Trophoblast cell (in vitro differentiated cells and primary cell): ENCODE measurements at regions not wholly inside any gene's neighbourhood (a gene's known extent, or its start where the extent isn't known, plus 50 kb on each side); places are given as distances from the start of the nearest gene placed in this dataset.

ENCODE experiments used
- DNase-seq, 2 donors: peaks; one replicate each; pipeline ENCODE4 v3.0.0-alpha.2; 2016
- H2AFZ ChIP-seq: 2 replicates; pipeline ENCODE4 v1.6.1; 2013; ENCODE audit warnings: low read length, moderate library complexity, mild to moderate bottlenecking; ENCODE audit not compliant: insufficient read depth, poor library complexity
- H2AK5ac ChIP-seq: 2 replicates; pipeline ENCODE4 v1.6.1; 2013; ENCODE audit warnings: mild to moderate bottlenecking, low read length
- H2BK120ac ChIP-seq: 2 replicates; pipeline ENCODE4 v1.6.1; 2013; ENCODE audit warnings: low read length, mild to moderate bottlenecking, moderate library complexity; ENCODE audit not compliant: insufficient read depth, poor library complexity
- H2BK12ac ChIP-seq: 2 replicates; pipeline ENCODE4 v1.6.1; 2013; ENCODE audit warnings: mild to moderate bottlenecking, low read length, moderate library complexity
- H2BK5ac ChIP-seq: 2 replicates; pipeline ENCODE4 v1.6.1; 2013; ENCODE audit warnings: low read length, low read depth, moderate library complexity, mild to moderate bottlenecking; ENCODE audit not compliant: poor library complexity
- H3K14ac ChIP-seq: 2 replicates; pipeline ENCODE4 v1.6.1; 2013; ENCODE audit warnings: mild to moderate bottlenecking, low read length
- H3K18ac ChIP-seq: 2 replicates; pipeline ENCODE4 v1.6.1; 2013; ENCODE audit warnings: mild to moderate bottlenecking, low read length
- H3K23ac ChIP-seq: 2 replicates; pipeline ENCODE4 v1.6.1; 2013; ENCODE audit warnings: low read length
- H3K27ac ChIP-seq: 2 replicates; pipeline ENCODE4 v1.5.1; 2013; ENCODE audit warnings: low read depth, mild to moderate bottlenecking, inconsistent platforms, low read length, moderate library complexity
- H3K27me3 ChIP-seq: 2 replicates; pipeline ENCODE4 v1.6.1; 2013; ENCODE audit warnings: inconsistent platforms, mild to moderate bottlenecking, low read length, moderate library complexity; ENCODE audit not compliant: insufficient read depth
- H3K36me3 ChIP-seq, 2 experiments: 1 replicate in 1 of 2; 2 replicates in 1 of 2; pipeline ENCODE4 v1.6.1; 2013; ENCODE audit warnings: low read length in 2 of 2, mild to moderate bottlenecking in 2 of 2, moderate library complexity in 1 of 2; ENCODE audit not compliant: insufficient read depth in 2 of 2, control insufficient read depth in 1 of 2
- H3K4ac ChIP-seq: 2 replicates; pipeline ENCODE4 v1.6.1; 2013; ENCODE audit warnings: low read depth, mild to moderate bottlenecking, low read length, moderate library complexity
- H3K4me1 ChIP-seq, 2 experiments: 1 replicate in 1 of 2; 2 replicates in 1 of 2; pipeline ENCODE4 v1.6.1; 2013; ENCODE audit warnings: low read length in 2 of 2, mild to moderate bottlenecking in 2 of 2, moderate library complexity in 1 of 2; ENCODE audit not compliant: insufficient read depth in 2 of 2, control insufficient read depth in 1 of 2
- H3K4me2 ChIP-seq: 2 replicates; pipeline ENCODE4 v1.6.1; 2013; ENCODE audit warnings: inconsistent platforms, mild to moderate bottlenecking, low read length, moderate library complexity
- H3K4me3 ChIP-seq: 2 replicates; pipeline ENCODE4 v1.5.1; 2013; ENCODE audit warnings: mild to moderate bottlenecking, low read depth, low read length, inconsistent platforms
- H3K79me1 ChIP-seq: one replicate; pipeline ENCODE4 v1.6.1; 2013; ENCODE audit warnings: low read length
- H3K79me2 ChIP-seq: 2 replicates; pipeline ENCODE4 v1.6.1; 2013; ENCODE audit warnings: low read length, mild to moderate bottlenecking; ENCODE audit not compliant: control insufficient read depth, insufficient read depth, poor library complexity
- H3K9ac ChIP-seq: 2 replicates; pipeline ENCODE4 v1.6.1; 2013; ENCODE audit warnings: mild to moderate bottlenecking, low read length
- H3K9me3 ChIP-seq: 2 replicates; pipeline ENCODE4 v1.6.1; 2013; ENCODE audit warnings: low read depth, mild to moderate bottlenecking, control low read depth, inconsistent platforms, low read length; ENCODE audit not compliant: insufficient read depth
- H4K12ac ChIP-seq: 2 replicates; pipeline ENCODE4 v1.6.1; 2013; ENCODE audit warnings: low read depth, mild to moderate bottlenecking, low read length, moderate library complexity
- H4K8ac ChIP-seq: 2 replicates; pipeline ENCODE4 v1.6.1; 2013; ENCODE audit warnings: low read depth, mild to moderate bottlenecking, low read length, moderate library complexity
- H4K91ac ChIP-seq: one replicate; pipeline ENCODE4 v1.6.1; 2013; ENCODE audit warnings: low read depth, mild to moderate bottlenecking, low read length, moderate library complexity
- WGBS: extraction: QIAGEN DNeasy Blood & Tissue Kit; methylation state at CpG from one replicate; pipeline ENCODE4 v1.1.7; 2013; ENCODE audit warnings: missing lambda C conversion rate; ENCODE audit not compliant: insufficient read length, insufficient coverage; ENCODE audit errors: extremely low coverage; 5-methylcytosine and 5-hydroxymethylcytosine counted together

DNA sequence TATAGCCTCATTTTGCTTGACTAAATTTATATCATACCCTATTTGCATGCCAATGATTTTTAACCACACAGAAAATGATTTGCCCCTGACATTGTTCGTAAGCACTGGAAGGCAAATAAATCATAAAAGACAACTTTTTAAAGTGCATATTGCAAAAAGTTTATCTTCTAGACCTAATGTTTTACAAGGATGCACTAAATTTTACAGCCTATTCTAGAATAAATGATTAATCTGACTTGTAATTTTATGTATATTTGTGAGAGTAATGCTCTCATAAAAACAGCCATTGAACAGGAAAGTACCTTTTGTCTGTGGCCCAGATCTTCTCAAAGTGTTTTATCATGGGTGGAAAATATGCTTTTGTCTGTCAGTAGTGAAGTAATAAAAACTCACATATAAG lies 546.6 kb downstream of the EPHA3 start:
- Histone ChIP-seq H3K4ac (no peak overlapping the region), H4K91ac (no peak overlapping the region), H2AK5ac (no peak overlapping the region), H3K4me2 (no peak overlapping the region), H3K36me3 (no peaks in the 10 kb centered on the region), H3K9ac (no peak overlapping the region), H3K79me2 (no peaks in the 10 kb centered on the region), H3K4me3 (no peak overlapping the region), H3K79me1 (no peaks in the 10 kb centered on the region), H2BK5ac (no peak overlapping the region), H3K4me1 (no peaks in the 10 kb centered on the region), H2BK120ac (no peak overlapping the region), H3K18ac (no peak overlapping the region), H3K14ac (no peak overlapping the region), H4K12ac (no peak overlapping the region), H3K27ac (no peak overlapping the region), H3K9me3 (no peaks in the 10 kb centered on the region), H3K27me3 (no peaks in the 10 kb centered on the region), H2BK12ac (no peak overlapping the region), H2AFZ (no peak overlapping the region), H4K8ac (no peak overlapping the region), H3K23ac (no peak overlapping the region)
- DNase-seq = no peak
- WGBS = no CpG with 5 or more reads among the region's 1 CpG

GRCh38 chr3:89656388-89656787 lies 549.0 kb downstream of the EPHA3 start:
- no peak for DNase-seq
- no peak overlapping the region for H4K91ac ChIP-seq
- H3K79me1 ChIP-seq = no peaks in the 10 kb centered on the region
- H3K27me3 ChIP-seq = no peaks in the 10 kb centered on the region
- H2BK5ac ChIP-seq = no peak overlapping the region
- H3K4me2 ChIP-seq = no peak overlapping the region
- H3K4ac ChIP-seq = no peak overlapping the region
- no peak overlapping the region for H3K9ac ChIP-seq
- H2BK120ac ChIP-seq = no peak overlapping the region
- H3K4me3 ChIP-seq = no peak overlapping the region
- no peak overlapping the region for H3K14ac ChIP-seq
- no peaks in the 10 kb centered on the region for H3K36me3 ChIP-seq
- no peaks in the 10 kb centered on the region for H3K9me3 ChIP-seq
- no peak overlapping the region for H2AFZ ChIP-seq
- H3K23ac ChIP-seq = no peak overlapping the region
- no peak overlapping the region for H2BK12ac ChIP-seq
- no peak overlapping the region for H4K8ac ChIP-seq
- H3K4me1 ChIP-seq = no peaks in the 10 kb centered on the region
- no peak overlapping the region for H4K12ac ChIP-seq
- H3K18ac ChIP-seq = no peak overlapping the region
- no CpG with 5 or more reads among the region's 1 CpG for WGBS
- H3K27ac ChIP-seq = no peak overlapping the region
- no peak overlapping the region for H2AK5ac ChIP-seq
- H3K79me2 ChIP-seq = no peaks in the 10 kb centered on the region

DNA sequence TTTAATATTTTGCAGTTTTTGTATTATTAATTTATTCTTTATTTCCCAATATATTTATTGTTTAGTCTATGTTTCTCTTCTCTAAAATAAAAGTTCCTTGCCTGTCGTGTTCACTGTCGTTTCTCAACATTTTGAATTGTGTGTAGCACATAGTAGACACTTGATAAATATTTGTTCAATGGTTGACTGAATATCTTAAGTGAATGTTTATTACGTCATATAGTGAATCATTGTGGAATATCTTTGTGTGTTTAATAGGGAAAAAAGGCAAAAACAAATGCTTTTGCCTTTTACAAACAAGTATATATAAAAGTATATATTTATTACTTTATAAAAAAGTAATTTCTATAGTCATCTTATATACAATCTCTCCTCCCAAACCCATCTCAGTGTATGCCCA lies 572.3 kb downstream of the EPHA3 start:
- Histone ChIP-seq H2BK120ac (no peak overlapping the region), H3K4me3 (no peak overlapping the region), H3K4ac (no peak overlapping the region), H2AK5ac (no peak overlapping the region), H2BK5ac (no peak overlapping the region), H3K4me2 (no peak overlapping the region), H3K23ac (no peak overlapping the region), H3K27me3 (no peaks in the 10 kb centered on the region), H3K9me3 (no peaks in the 10 kb centered on the region), H3K79me1 (no peaks in the 10 kb centered on the region), H3K18ac (no peak overlapping the region), H4K91ac (no peak overlapping the region), H2BK12ac (no peak overlapping the region), H3K9ac (no peak overlapping the region), H3K27ac (no peak overlapping the region), H4K8ac (no peak overlapping the region), H3K79me2 (no peaks in the 10 kb centered on the region), H3K36me3 (no peaks in the 10 kb centered on the region), H2AFZ (no peak overlapping the region), H4K12ac (no peak overlapping the region), H3K4me1 (no peaks in the 10 kb centered on the region), H3K14ac (no peak overlapping the region)
- no CpG with 5 or more reads among the region's 3 CpGs for WGBS
- DNase-seq = no peak

- no peaks in the 10 kb centered on the region for H3K79me2 ChIP-seq
- H3K23ac ChIP-seq = no peak overlapping the region
- H3K4me1 ChIP-seq = no peaks in the 10 kb centered on the region
- H3K79me1 ChIP-seq = no peaks in the 10 kb centered on the region
- H3K4ac ChIP-seq = no peak overlapping the region
- no peaks in the 10 kb centered on the region for H3K27me3 ChIP-seq
- no peak overlapping the region for H2AK5ac ChIP-seq
- H3K14ac ChIP-seq = no peak overlapping the region
- H3K18ac ChIP-seq = no peak overlapping the region
- WGBS = no CpG with 5 or more reads among the region's 2 CpGs
- no peak overlapping the region for H4K91ac ChIP-seq
- H2BK120ac ChIP-seq = no peak overlapping the region
- H3K9ac ChIP-seq = no peak overlapping the region
- H4K12ac ChIP-seq = no peak overlapping the region
- no peak overlapping the region for H2BK5ac ChIP-seq
- H3K9me3 ChIP-seq = no peaks in the 10 kb centered on the region
- H2AFZ ChIP-seq = no peak overlapping the region
- H2BK12ac ChIP-seq = no peak overlapping the region
- no peak for DNase-seq
- H3K4me2 ChIP-seq = no peak overlapping the region
- H3K4me3 ChIP-seq = no peak overlapping the region
- H3K27ac ChIP-seq = no peak overlapping the region
- no peaks in the 10 kb centered on the region for H3K36me3 ChIP-seq
- no peak overlapping the region for H4K8ac ChIP-seq
These were observed 575.1 kb downstream of the EPHA3 start for GRCh38 chr3:89682556-89682955.
